Stimulated activated CD4-positive, alpha-beta T cell treated with anti-CD3 and anti-CD28 coated beads, Interleukin-12 subunit alpha, Interleukin-12 subunit beta, amount 100 ng/mL, for 24 hours (primary cell): ENCODE measurements at regions not wholly inside any gene's neighbourhood (a gene's known extent, or its start where the extent isn't known, plus 50 kb on each side); places are given as distances from the start of the nearest gene placed in this dataset.
"Not testable (repeated sequence)": the region's sequence is repeated elsewhere in the genome, so short reads cannot be mapped to it uniquely, and the experiment has no call there.

Experiments used
- DNase-seq, 2 experiments: peaks; one replicate each; pipeline ENCODE4 v3.0.0-alpha.2; 2020; ENCODE audit warnings: low read depth in 2 of 2

DNA sequence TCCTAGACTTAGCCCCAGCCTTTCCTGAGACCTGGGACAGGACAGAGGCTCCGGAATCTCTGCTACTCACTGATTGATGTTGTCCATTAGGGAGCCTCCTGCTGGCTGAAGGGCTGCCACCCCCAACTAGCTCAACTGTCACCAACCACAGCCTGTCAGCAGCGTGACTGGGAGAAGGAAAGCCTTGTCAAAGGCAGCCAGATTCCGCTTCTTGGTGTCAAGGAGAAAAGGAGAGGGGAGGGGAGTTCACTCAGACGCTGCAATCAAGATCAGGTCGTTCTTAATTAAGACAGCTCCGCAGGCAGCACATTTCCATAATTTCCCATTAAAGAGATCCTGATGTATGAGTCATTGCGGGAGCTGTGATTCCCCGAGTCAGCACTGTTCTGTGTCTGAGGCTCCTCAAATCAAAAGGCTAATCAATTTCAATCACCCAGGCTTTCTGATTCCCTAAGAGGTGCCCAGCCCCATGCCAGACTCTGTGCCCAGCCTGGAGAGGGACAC lies 152.8 kb upstream of the ZBED5 start:
- DNase-seq = no peak

DNA sequence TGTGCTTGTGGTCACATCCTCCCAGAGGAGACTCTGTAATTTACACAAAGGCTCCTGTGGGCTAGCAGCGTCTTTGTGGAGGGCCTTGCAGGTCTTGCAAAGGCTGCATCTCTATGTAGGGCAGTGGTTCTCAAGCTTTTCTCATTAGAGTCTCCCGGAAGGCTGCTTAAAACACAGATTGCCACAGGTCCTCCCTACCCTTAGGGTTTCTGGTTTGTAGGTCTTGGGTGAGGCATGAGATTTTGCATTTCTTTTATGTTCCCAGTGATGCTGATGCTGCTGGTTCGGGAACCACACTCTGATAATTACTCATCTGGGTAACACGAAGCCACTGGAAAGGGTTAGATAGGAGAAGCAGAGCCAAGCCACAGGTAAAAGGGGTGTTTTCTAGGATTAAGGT lies 151.3 kb upstream of the ZBED5 start:
- no peak for DNase-seq

DNA sequence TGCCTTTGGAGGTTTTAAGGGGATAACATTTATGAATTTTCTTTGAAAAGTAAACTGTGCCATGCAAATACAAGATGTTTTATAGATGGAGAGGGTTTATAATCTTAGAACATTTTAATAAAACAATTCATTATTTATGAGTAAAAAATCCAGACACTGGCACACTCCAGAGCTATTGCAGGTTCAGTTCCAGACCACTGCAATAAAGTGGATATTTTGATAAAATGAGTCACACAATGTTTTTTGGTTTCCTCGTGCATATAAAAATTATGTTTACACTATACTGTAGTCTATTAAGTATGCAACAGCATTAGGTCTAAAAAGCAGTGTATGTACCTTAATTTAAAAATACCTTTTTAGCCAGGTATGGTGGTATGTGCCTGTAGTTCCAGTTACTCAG lies 146.2 kb upstream of the ZBED5 start:
- no peak for DNase-seq

DNA sequence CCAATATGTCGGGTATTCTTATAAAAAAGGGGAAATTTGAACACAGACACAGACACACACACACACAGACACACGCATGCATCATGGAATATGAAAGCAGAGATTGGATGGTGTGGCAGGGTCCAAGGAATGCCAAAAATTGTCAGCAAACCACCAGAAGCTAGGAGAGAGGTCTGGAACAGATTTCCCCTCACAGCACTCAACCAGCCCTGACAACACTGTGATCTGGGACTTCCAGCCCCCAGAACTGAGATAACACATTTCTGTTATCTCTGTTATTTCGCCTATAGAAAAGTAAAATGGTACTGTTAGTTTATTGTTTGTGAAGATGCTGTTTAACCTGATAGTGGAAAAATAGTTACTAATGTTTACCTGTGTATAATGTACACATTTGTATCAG lies 145.4 kb upstream of the ZBED5 start:
- no peak for DNase-seq

GRCh38 chr11:11000579-11001283 lies 142.9 kb upstream of the ZBED5 start:
- no peak for DNase-seq

GRCh38 chr11:10998674-10999073 lies 140.8 kb upstream of the ZBED5 start:
- no peak for DNase-seq

DNA sequence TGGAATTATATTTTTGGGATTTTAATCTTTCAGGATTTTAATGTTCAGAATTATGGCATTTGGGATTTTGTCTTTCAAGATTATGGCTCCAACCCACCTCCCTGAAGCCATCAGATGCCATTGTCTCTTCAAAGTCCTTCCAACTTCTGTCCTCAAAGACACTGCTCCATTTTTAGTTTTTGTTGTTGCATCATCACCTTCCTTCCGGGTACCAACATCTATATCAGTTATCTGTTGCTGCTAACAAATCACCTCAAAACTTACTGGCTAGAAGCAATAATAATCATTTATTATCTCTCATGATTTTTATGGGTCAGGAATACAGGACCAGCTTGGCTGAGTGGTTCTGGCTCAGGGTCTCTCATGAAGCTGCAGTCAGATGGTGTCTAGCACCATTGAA lies 138.8 kb upstream of the ZBED5 start:
- no peak for DNase-seq

- no peak for DNase-seq
Observed at GRCh38 chr11:10993640-10994039, 135.8 kb upstream of the ZBED5 start.

DNA sequence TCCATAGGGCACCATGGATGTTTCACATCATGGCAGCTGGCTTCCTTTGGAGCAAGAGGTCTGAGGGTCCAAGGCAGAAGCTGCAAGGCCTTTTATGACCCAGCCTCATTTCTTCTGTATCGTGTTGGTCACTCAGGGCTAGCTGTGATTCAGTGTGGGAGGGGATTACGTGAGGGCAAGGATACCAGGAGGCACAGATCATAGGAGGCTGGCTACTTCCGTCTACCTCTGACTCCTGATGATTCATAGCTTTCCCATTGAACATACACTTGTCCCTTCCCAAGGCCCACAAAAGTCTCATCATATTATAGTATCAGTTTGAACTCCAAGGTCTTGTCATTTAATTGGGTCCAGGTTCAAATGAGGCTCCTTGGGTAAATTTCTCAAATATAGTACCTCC lies 135.3 kb upstream of the ZBED5 start:
- DNase-seq = no peak

DNA sequence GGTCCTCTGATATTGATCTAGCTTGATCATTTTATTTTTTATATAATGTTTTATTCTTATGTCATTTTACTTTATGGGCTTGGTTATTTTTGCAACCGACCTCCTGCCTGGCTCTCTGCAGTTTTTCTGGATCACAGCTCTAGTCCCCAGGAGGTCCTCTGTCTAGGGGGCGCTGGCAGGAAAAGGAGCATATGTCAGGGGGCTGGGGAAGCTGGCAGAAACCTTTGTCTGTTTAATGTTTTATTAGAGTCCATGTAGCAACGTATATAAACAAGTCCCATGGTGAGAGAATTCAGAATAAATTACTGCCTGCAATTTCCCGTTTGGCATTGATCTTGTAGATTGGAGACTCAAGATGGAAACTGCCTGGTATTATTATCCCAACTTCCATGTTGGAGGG lies 133.5 kb upstream of the ZBED5 start:
- no peak for DNase-seq

DNA sequence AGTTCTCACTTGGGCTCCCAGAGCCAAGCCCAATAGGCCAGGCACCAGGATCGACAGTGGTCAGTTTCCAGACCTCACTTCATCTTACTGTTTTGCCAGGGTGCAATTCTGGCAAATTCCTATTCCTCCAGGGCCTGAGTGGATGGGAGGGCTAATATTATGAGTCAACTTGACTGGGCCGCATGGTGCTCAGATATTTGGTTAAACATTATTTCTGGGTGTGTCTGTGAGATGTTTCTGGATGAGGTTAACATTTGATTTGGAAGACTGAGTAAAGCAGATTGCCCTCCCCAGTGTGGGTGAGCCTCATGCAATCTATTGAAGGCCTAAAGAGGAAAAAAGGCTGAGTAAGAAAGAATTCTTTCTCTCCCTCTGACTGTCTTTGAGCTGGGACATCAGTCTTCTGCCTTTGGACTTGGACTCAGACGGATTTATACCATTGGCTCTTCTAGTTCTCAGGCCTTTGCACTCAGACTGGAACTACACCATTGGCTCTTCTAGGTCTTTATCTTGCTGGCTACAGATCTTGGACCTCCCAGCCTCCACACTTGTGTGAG lies 132.9 kb upstream of the ZBED5 start:
- DNase-seq = no peak

- no peak for DNase-seq
Observed at GRCh38 chr11:10990160-10990559, 132.3 kb upstream of the ZBED5 start.

DNA sequence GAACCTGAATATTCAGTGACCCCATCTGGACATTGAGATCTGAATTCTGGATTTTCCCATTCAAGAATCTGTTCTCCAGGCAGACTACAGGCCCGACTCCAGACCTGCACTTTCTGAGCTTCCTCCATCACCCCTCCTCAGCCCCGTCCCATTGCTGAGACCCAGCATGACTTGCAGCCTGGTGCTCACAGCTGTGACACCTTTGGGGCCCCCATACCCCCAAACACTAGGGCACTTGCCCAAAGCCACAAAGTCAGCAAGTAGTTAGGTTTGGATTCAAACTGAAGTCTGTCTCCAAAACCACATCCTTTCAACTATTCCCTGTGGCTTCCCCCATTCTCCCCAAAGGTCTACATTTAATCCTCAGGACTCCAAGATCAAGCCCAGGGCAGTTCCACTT lies 128.2 kb upstream of the ZBED5 start:
- DNase-seq = no peak

DNA sequence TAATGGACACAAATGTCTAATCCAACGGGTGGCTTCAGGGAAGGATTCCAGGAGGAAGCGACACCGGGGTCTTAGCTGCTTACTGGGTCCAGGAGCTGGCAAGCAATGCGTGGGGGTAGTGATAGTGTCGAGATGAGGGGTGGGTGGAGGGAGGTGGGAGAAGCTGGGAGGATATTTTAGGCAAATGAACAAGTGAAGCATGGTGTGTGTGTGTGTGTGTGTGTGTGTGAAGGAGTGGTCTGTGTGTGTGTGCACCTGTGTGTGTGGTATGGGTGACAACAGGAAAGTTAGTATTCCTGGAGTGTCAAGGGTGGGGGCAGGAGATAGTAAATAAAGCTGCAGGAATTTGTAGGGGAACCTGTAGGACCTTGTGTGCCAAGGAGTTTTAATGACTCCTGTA lies 126.9 kb upstream of the ZBED5 start:
- DNase-seq = no peak

- no peak for DNase-seq
Observed at GRCh38 chr11:10984250-10984649, 126.4 kb upstream of the ZBED5 start.

- no peak for DNase-seq
Observed at GRCh38 chr11:10982704-10983510, 125.1 kb upstream of the ZBED5 start.

GRCh38 chr11:10979529-10979928 lies 121.7 kb upstream of the ZBED5 start:
- no peak for DNase-seq

DNA sequence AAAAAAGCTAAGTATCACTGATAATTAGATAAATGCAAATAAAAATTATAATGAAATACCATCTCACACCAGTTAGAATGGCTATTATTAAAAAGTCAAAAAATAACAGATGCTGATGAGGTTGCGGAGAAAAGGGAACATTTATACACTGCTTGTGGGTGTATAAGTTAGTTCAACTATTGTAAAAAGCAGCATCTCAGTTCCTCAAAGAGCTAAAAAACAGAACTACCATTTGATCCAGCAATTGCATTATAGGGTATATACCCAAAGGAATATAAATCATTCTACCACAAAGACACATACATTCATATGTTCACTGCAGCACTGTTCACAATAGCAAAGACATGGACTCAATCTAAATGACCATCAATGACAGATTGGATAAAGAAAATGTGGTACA lies 120.3 kb upstream of the ZBED5 start:
- no peak for DNase-seq

DNA sequence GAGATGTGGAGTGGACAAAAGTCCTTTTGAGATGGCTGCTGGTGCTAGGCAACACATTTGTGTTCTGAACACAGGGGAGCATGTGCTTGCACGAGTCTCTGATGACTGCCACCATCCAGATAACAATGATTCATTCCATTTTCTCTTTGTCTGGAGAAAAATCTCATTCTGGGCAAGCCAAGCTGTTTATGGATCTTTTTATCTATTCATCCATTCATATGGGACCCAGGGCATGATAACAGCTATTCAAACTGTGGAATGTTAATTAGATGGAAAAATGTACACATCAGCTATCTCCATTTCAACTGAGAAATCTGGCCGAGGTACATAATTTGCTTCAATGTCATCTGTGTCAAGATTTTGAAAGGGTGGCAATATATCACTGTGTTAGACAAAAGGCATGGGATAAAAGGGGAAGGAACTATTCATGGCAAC lies 117.5 kb upstream of the ZBED5 start:
- DNase-seq = no peak

- DNase-seq = no peak
Observed at GRCh38 chr11:10973416-10973815, 115.6 kb upstream of the ZBED5 start.

DNA sequence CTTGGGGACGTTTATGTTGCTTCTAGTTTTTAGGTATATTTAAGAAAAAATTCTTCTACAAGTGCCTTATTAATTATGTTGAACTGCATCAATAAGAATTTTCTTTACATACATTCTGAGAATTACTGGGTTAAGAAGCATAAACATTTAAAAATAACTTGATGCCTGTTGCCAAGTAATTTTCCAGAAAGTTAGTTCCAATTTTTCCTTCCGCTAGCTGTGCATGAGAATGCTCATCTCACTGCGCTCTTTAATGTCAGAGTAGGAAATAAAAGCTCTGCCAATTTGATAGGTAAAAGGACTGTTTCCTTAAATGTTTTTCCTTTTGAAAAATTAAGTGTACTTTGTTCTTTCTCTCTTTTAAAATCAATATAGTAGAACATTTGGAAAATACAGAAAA lies 113.1 kb upstream of the ZBED5 start:
- no peak for DNase-seq

DNA sequence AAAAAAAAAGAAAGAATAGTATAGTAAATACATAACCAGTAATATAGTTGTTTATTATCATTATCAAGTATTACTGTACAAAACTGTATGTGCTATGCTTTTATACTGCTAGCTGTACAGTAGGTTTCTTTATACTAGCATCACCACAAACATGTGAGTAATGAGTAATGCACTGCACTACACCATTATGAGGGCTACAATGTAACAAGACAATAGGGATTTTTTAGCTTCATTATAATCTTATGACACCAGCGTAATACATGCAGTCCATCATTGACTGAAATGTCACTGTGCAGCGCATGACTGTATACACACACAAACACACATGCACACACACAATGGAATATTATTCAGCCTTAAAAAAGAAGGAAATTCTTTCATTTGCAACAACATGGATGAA lies 111.5 kb upstream of the ZBED5 start:
- no peak for DNase-seq

GRCh38 chr11:10956884-10957283 lies 99.0 kb upstream of the ZBED5 start:
- not testable (repeated sequence) for DNase-seq
